H9 (cell line): ENCODE measurements at regions not wholly inside any gene's neighbourhood (a gene's known extent, or its start where the extent isn't known, plus 50 kb on each side); places are given as distances from the start of the nearest gene placed in this dataset.

Experiments used
- DNase-seq: peaks from one replicate; pipeline ENCODE4 v3.0.0-alpha.2; 2017
- H2AFZ ChIP-seq: one replicate; pipeline ENCODE4 v1.6.1; 2013; ENCODE audit warnings: mild to moderate bottlenecking, low read length, control low read depth, moderate library complexity
- H2AK5ac ChIP-seq: 2 replicates; pipeline ENCODE4 v1.6.1; 2013; ENCODE audit warnings: low read length, control low read depth, mixed read lengths; ENCODE audit not compliant: insufficient read length
- H2BK120ac ChIP-seq: one replicate; pipeline ENCODE4 v1.6.1; 2013; ENCODE audit warnings: low read depth, mild to moderate bottlenecking, low read length, control low read depth, inconsistent platforms; ENCODE audit not compliant: poor library complexity, severe bottlenecking
- H2BK12ac ChIP-seq: 2 replicates; pipeline ENCODE4 v1.6.1; 2013; ENCODE audit warnings: low read length, control low read depth, mixed read lengths, low read depth; ENCODE audit not compliant: insufficient read length
- H2BK15ac ChIP-seq: 2 replicates; pipeline ENCODE4 v1.6.1; 2013; ENCODE audit warnings: low read depth, low read length, control low read depth
- H2BK20ac ChIP-seq: one replicate; pipeline ENCODE4 v1.6.1; 2013; ENCODE audit warnings: low read depth, mild to moderate bottlenecking, low read length, control low read depth, inconsistent platforms; ENCODE audit not compliant: poor library complexity, severe bottlenecking
- H2BK5ac ChIP-seq: 2 replicates; pipeline ENCODE4 v1.6.1; 2013; ENCODE audit warnings: low read length, control low read depth, mixed read lengths; ENCODE audit not compliant: insufficient read length
- H3K14ac ChIP-seq: 2 replicates; pipeline ENCODE4 v1.6.1; 2013; ENCODE audit warnings: low read length, control low read depth; ENCODE audit not compliant: insufficient read depth
- H3K18ac ChIP-seq: 2 replicates; pipeline ENCODE4 v1.6.1; 2013; ENCODE audit warnings: low read depth, mild to moderate bottlenecking, mixed read lengths, low read length, control low read depth; ENCODE audit not compliant: insufficient read length
- H3K23ac ChIP-seq: 2 replicates; pipeline ENCODE4 v1.6.1; 2013; ENCODE audit warnings: low read length, control low read depth, mixed read lengths, low read depth; ENCODE audit not compliant: insufficient read length
- H3K23me2 ChIP-seq: 2 replicates; pipeline ENCODE4 v1.6.1; 2013; ENCODE audit warnings: low read depth, mild to moderate bottlenecking, mixed read lengths, low read length, control low read depth; ENCODE audit not compliant: insufficient read length, poor library complexity, severe bottlenecking
- H3K27ac ChIP-seq: 2 replicates; pipeline ENCODE4 v1.5.1; 2013; ENCODE audit warnings: low read length, control low read depth, mixed read lengths, low read depth; ENCODE audit not compliant: insufficient read length
- H3K27me3 ChIP-seq: 2 replicates; pipeline ENCODE4 v1.6.1; 2013; ENCODE audit warnings: low read length, control low read depth, inconsistent platforms; ENCODE audit not compliant: insufficient read depth
- H3K4ac ChIP-seq: 2 replicates; pipeline ENCODE4 v1.6.1; 2013; ENCODE audit warnings: low read depth, mild to moderate bottlenecking, control low read depth, inconsistent platforms, low read length, moderate library complexity
- H3K4me1 ChIP-seq: 2 replicates; pipeline ENCODE4 v1.6.1; 2013; ENCODE audit warnings: low read length, control low read depth, inconsistent platforms; ENCODE audit not compliant: insufficient read depth
- H3K4me2 ChIP-seq: 2 replicates; pipeline ENCODE4 v1.6.1; 2013; ENCODE audit warnings: low read length, control low read depth, mixed read lengths; ENCODE audit not compliant: insufficient read length, insufficient read depth
- H3K56ac ChIP-seq: 2 replicates; pipeline ENCODE4 v1.6.1; 2013; ENCODE audit warnings: low read depth, mild to moderate bottlenecking, mixed read lengths, low read length, control low read depth; ENCODE audit not compliant: insufficient read length
- H3K79me1 ChIP-seq: 2 replicates; pipeline ENCODE4 v1.6.1; 2013; ENCODE audit warnings: low read depth, mild to moderate bottlenecking, moderate library complexity, low read length, control low read depth, inconsistent platforms; ENCODE audit not compliant: insufficient read depth, poor library complexity, severe bottlenecking
- H3K79me2 ChIP-seq: 2 replicates; pipeline ENCODE4 v1.6.1; 2013; ENCODE audit warnings: low read length, control low read depth, inconsistent platforms; ENCODE audit not compliant: insufficient read depth
- H3K9ac ChIP-seq: 2 replicates; pipeline ENCODE4 v1.6.1; 2013; ENCODE audit warnings: low read length, control low read depth, mixed read lengths; ENCODE audit not compliant: insufficient read length; ENCODE audit errors: extremely low read depth
- H3K9me3 ChIP-seq: one replicate; pipeline ENCODE4 v1.6.1; 2013; ENCODE audit warnings: low read depth, low read length, inconsistent platforms; ENCODE audit not compliant: control insufficient read depth
- H3T11ph ChIP-seq: one replicate; pipeline ENCODE4 v1.6.1; 2013; ENCODE audit warnings: mild to moderate bottlenecking, low read length, control low read depth, inconsistent platforms
- H4K20me1 ChIP-seq: one replicate; pipeline ENCODE4 v1.6.1; 2013; ENCODE audit not compliant: control insufficient read depth, insufficient read length, insufficient read depth
- H4K5ac ChIP-seq: 2 replicates; pipeline ENCODE4 v1.6.1; 2013; ENCODE audit warnings: low read depth, mild to moderate bottlenecking, mixed read lengths, low read length, control low read depth; ENCODE audit not compliant: insufficient read length
- H4K8ac ChIP-seq: replicated peaks from 2 replicates; pipeline ENCODE4 v1.6.1; 2013; ENCODE audit warnings: low read length, control low read depth, mixed read lengths, low read depth; ENCODE audit not compliant: insufficient read length
- H4K91ac ChIP-seq: 2 replicates; pipeline ENCODE4 v1.6.1; 2013; ENCODE audit warnings: low read depth, mild to moderate bottlenecking, moderate library complexity, mixed read lengths, low read length, control low read depth; ENCODE audit not compliant: insufficient read length
- H3K27ac Mint-ChIP-seq, 3 experiments: 2 replicates in 2 of 3; 3 replicates in 1 of 3; pipeline ENCODE4 v1.8.0; 2020 to 2021; ENCODE audit warnings: mixed read lengths in 3 of 3, mild to moderate bottlenecking in 1 of 3, moderate library complexity in 1 of 3
- H3K27me3 Mint-ChIP-seq: 2 replicates; pipeline ENCODE4 v1.8.0; 2021; ENCODE audit warnings: low read depth, mild to moderate bottlenecking, moderate library complexity, mixed read lengths
- H3K36me3 Mint-ChIP-seq, 3 experiments: 2 replicates in 2 of 3; 3 replicates in 1 of 3; pipeline ENCODE4 v1.8.0; 2020 to 2021; ENCODE audit warnings: low read depth in 3 of 3, mixed read lengths in 3 of 3; ENCODE audit not compliant: insufficient read depth in 1 of 3
- H3K4me1 Mint-ChIP-seq, 2 experiments: 2 replicates each; pipeline ENCODE4 v1.8.0; 2020; ENCODE audit warnings: mixed read lengths in 2 of 2
- H3K4me3 Mint-ChIP-seq, 2 experiments: 2 replicates in 1 of 2; 3 replicates in 1 of 2; pipeline ENCODE4 v1.8.0; 2020 to 2021; ENCODE audit warnings: mild to moderate bottlenecking in 2 of 2, mixed read lengths in 2 of 2, moderate library complexity in 1 of 2
- H3K9me3 Mint-ChIP-seq, 2 experiments: 2 replicates in 1 of 2; 3 replicates in 1 of 2; pipeline ENCODE4 v1.8.0; 2020; ENCODE audit warnings: mild to moderate bottlenecking in 2 of 2, mixed read lengths in 2 of 2, moderate library complexity in 1 of 2
- WGBS: extraction: QIAGEN DNeasy Blood & Tissue Kit; methylation state at CpG from one replicate; pipeline ENCODE4 v1.1.7; 2013; ENCODE audit warnings: missing lambda C conversion rate, low lambda C conversion rate, mixed read lengths; ENCODE audit not compliant: insufficient read length; ENCODE audit errors: extremely low coverage; 5-methylcytosine and 5-hydroxymethylcytosine counted together
- TF ChIP-seq, protein P1 (sequence below): fragments of 200-600 bp; sonication (generic); conservative IDR thresholded peaks from 3 replicates; pipeline ENCODE4 v1.8.0; 2021; ENCODE audit warnings: antibody characterized with exemption, mild to moderate bottlenecking

DNA sequence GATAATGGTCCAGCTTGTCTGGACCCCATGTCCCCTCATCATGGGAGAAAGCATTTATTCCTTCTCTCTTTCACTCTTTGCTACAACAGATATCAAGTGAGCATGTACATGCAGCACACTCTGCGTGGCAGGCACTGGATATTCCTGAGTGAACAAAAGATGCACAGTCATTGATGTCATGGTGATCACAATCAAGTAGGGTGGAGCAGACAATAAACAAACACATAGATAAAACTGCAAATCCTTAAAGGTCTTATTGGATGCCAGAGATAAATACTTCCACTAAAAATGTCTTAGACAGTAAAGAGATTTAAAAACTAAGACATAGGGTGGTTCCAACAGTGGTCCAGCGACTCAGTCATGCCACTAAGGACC, 178.0 kb downstream of the ZC3H11B start:
- peaks cover 26 to 27% of the 10 kb centered on the region in 2 experiments for H3K4me1 Mint-ChIP-seq
- H3K27me3 Mint-ChIP-seq, result no peaks in the 10 kb centered on the region
- no peak overlapping the region for H2BK120ac ChIP-seq
- H3K23me2 ChIP-seq, result no peaks in the 10 kb centered on the region
- H2BK15ac ChIP-seq, result no peak overlapping the region
- H2BK20ac ChIP-seq, result no peak overlapping the region
- no CpG with 5 or more reads among the region's 2 CpGs for WGBS
- H3K18ac ChIP-seq, result no peak overlapping the region
- no peak overlapping the region for H4K8ac ChIP-seq
- no peak overlapping the region for H2AK5ac ChIP-seq
- H2BK5ac ChIP-seq, result no peak overlapping the region
- H4K20me1 ChIP-seq, result no peaks in the 10 kb centered on the region
- no peak overlapping the region for H4K91ac ChIP-seq
- no peak overlapping the region for H3K4me3 Mint-ChIP-seq
- no peak overlapping the region for H2AFZ ChIP-seq
- no peaks in the 10 kb centered on the region for H3K79me2 ChIP-seq
- no peaks in the 10 kb centered on the region for H3K9me3 Mint-ChIP-seq
- TF ChIP-seq, protein P1, sequence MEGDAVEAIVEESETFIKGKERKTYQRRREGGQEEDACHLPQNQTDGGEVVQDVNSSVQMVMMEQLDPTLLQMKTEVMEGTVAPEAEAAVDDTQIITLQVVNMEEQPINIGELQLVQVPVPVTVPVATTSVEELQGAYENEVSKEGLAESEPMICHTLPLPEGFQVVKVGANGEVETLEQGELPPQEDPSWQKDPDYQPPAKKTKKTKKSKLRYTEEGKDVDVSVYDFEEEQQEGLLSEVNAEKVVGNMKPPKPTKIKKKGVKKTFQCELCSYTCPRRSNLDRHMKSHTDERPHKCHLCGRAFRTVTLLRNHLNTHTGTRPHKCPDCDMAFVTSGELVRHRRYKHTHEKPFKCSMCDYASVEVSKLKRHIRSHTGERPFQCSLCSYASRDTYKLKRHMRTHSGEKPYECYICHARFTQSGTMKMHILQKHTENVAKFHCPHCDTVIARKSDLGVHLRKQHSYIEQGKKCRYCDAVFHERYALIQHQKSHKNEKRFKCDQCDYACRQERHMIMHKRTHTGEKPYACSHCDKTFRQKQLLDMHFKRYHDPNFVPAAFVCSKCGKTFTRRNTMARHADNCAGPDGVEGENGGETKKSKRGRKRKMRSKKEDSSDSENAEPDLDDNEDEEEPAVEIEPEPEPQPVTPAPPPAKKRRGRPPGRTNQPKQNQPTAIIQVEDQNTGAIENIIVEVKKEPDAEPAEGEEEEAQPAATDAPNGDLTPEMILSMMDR, result no peak
- no peak overlapping the region for H3K9ac ChIP-seq
- peaks cover 4% of the 10 kb centered on the region; the same call in 1 of the 2 replicates for H3K4me1 ChIP-seq
- no peaks in the 10 kb centered on the region for H3K27me3 ChIP-seq
- no peaks in the 10 kb centered on the region for H3K79me1 ChIP-seq
- no peak overlapping the region for H3K27ac Mint-ChIP-seq
- H3K36me3 Mint-ChIP-seq, result no peaks in the 10 kb centered on the region
- DNase-seq, result no peak
- no peak overlapping the region for H3K56ac ChIP-seq
- no peak overlapping the region for H3K4me2 ChIP-seq
- no peak overlapping the region for H4K5ac ChIP-seq
- H3K9me3 ChIP-seq, result no peaks in the 10 kb centered on the region
- H3K27ac ChIP-seq, result no peak overlapping the region
- no peak overlapping the region for H3K14ac ChIP-seq
- H3K4ac ChIP-seq, result no peak overlapping the region
- no peak overlapping the region for H2BK12ac ChIP-seq
- H3K23ac ChIP-seq, result no peak overlapping the region
- no peak overlapping the region for H3T11ph ChIP-seq
